Mucosa of descending colon (tissue), 3 donors: ENCODE measurements at regions not wholly inside any gene's neighbourhood (a gene's known extent, or its start where the extent isn't known, plus 50 kb on each side); places are given as distances from the start of the nearest gene placed in this dataset.

Experiments used
- ATAC-seq: fragments of 200-7000 bp; cut with Tn5 transposase; one replicate; pipeline ENCODE4 v1.9.1; 2020; ENCODE audit warnings: mild to moderate bottlenecking, moderate library complexity
- DNase-seq, 3 donors: peaks; one replicate each; pipeline ENCODE4 v3.0.0-alpha.2; 2020
- H3K36me3 ChIP-seq: fragments of 200-600 bp; one replicate; pipeline ENCODE4 v1.8.0; 2021; ENCODE audit warnings: low read depth, mild to moderate bottlenecking
- H3K4me1 ChIP-seq: fragments of 200-600 bp; one replicate; pipeline ENCODE4 v1.8.0; 2021; ENCODE audit warnings: low read depth, mild to moderate bottlenecking
- H3K4me3 ChIP-seq: fragments of 200-600 bp; one replicate; pipeline ENCODE4 v1.8.0; 2021; ENCODE audit warnings: mild to moderate bottlenecking
- H3K9me3 ChIP-seq: fragments of 200-600 bp; one replicate; pipeline ENCODE4 v1.8.0; 2021; ENCODE audit warnings: mild to moderate bottlenecking
- CTCF ChIP-seq: fragments of 200-600 bp; IDR thresholded peaks from one replicate; pipeline ENCODE4 v1.8.0; 2022; ENCODE audit warnings: antibody characterized with exemption, mild to moderate bottlenecking
- intact Hi-C, 2 donors: fragments of 100-400 bp; cut with DNase I in 1 of 2; cut with micrococcal nuclease in 1 of 2; formaldehyde crosslinking; loops; one replicate each; pipeline versions ENCODE4 v1.11.0 to v1.11.1; 2022; cut with DNase I, micrococcal nuclease
- donor health status: DM: no; HTN: no; CAD: no; lungs with moderate emphysema.
- donor health status: DM: no; HTN: no; CAD: no.
- donor health status: DM: no; HTN: yes; CAD: no.

- peak; percentile 44 for ATAC-seq
- H3K4me3 ChIP-seq = no peak overlapping the region
- peak in 1 of 3 donors; percentile 26 for DNase-seq
- peaks cover 4% of the 10 kb centered on the region for H3K4me1 ChIP-seq
- H3K36me3 ChIP-seq = no peaks in the 10 kb centered on the region
- TF ChIP-seq CTCF = no peak
- intact Hi-C loops = no loop called here
- no peaks in the 10 kb centered on the region for H3K9me3 ChIP-seq
Measured at GRCh38 chr11:12321217-12321937, 56.0 kb upstream of the PARVA start.

- DNase-seq (no peak), ATAC-seq (no peak)
- intact Hi-C loops = no loop called here
- H3K9me3 ChIP-seq = no peaks in the 10 kb centered on the region
- H3K4me3 ChIP-seq = no peak overlapping the region
- no peaks in the 10 kb centered on the region for H3K36me3 ChIP-seq
- no peak for TF ChIP-seq CTCF
- no peaks in the 10 kb centered on the region for H3K4me1 ChIP-seq
Measured at GRCh38 chr11:12324585-12324984, 52.8 kb upstream of the PARVA start.
